ENCODE measurements at regions not wholly inside any gene's neighbourhood (a gene's known extent, or its start where the extent isn't known, plus 50 kb on each side); places are given as distances from the start of the nearest gene placed in this dataset.

- Histone ChIP-seq H2AFZ (ENCODE audit: low read depth, low read length, poor library complexity, severe bottlenecking) (no peak overlapping the region), H3K27me3 (ENCODE audit: insufficient read depth, low read length) (no peaks in the 10 kb centered on the region), H3K9ac (ENCODE audit: low read length) (no peak overlapping the region), H3K9me2 (ENCODE audit: insufficient read depth) (no peaks in the 10 kb centered on the region), H3K4me3 (replicated peaks in 1 of 2; ENCODE audit: low read depth in 1 of 2, low read length in 2 of 2) (no peak overlapping the region), H3K4me2 (ENCODE audit: low read length) (no peak overlapping the region), H3K36me3 (ENCODE audit: control insufficient read depth in 1 of 2, insufficient read depth in 2 of 2, low read length in 2 of 2) (no peaks in the 10 kb centered on the region), H4K20me1 (ENCODE audit: insufficient read depth) (no peaks in the 10 kb centered on the region), H3K27ac (ENCODE audit: low read depth, low read length) (no peak overlapping the region), H3K4me1 (ENCODE audit: control insufficient read depth in 1 of 2, insufficient read depth in 2 of 2, low read length in 2 of 2) (no peaks in the 10 kb centered on the region), H3K9me3 (ENCODE audit: control insufficient read depth in 1 of 2, insufficient read depth in 1 of 2, low read depth in 1 of 2, low read length in 2 of 2) (no peaks in the 10 kb centered on the region), H3K79me2 (ENCODE audit: insufficient read depth, low read length) (no peaks in the 10 kb centered on the region)
- BruUV-seq (replicated peaks): no TSS peak
- ChIA-PET POLR2A (no interaction called here), CTCF (interaction anchor here (2.9 kb wide), 1 partner anchor 19 kb away, joined by 12 read pairs; no protein-coding TSS in a partner anchor), RAD21 (ENCODE audit: low non-redundant PET in 1 of 2, low total read pairs in 2 of 2, uncharacterized antibody in 2 of 2, unreplicated experiment in 2 of 2) (no interaction called here)
- ATAC-seq (no peak), DNase-seq (ENCODE audit: low read depth, low spot score) (no peak)
- intact Hi-C loops (cut with micrococcal nuclease): no loop called here
- no peak for TF ChIP-seq POLR2AphosphoS5 (IDR thresholded peaks at IDR 0.05; ENCODE audit: low read depth, low read length)
- no peak for TF ChIP-seq ZNF274 (IDR thresholded peaks at IDR 0.05; ENCODE audit: low read depth, low read length)
- TF ChIP-seq ZFX (IDR thresholded peaks at IDR 0.05): no peak
- TF ChIP-seq EGR1 (IDR thresholded peaks at IDR 0.05; ENCODE audit: low read depth): no peak
- TF ChIP-seq ELF1 (IDR thresholded peaks at IDR 0.05; ENCODE audit: borderline replicate concordance, low read depth): no peak
- TF ChIP-seq POLR2A (IDR thresholded peaks at IDR 0.05; ENCODE audit: borderline replicate concordance, extremely low read depth, insufficient read depth, insufficient read length): no peak
- no peak for TF ChIP-seq SP1 (IDR thresholded peaks at IDR 0.05; ENCODE audit: low read depth)
- no peak for TF ChIP-seq MAX (IDR thresholded peaks at IDR 0.05)
These were observed 157.8 kb upstream of the TRPC6 start for GRCh38 chr11:101741479-101742175.

- Histone ChIP-seq H3K27ac (ENCODE audit: low read depth, low read length) (no peak overlapping the region), H3K4me3 (replicated peaks in 1 of 2; ENCODE audit: low read depth in 1 of 2, low read length in 2 of 2) (no peak overlapping the region), H3K9ac (ENCODE audit: low read length) (no peak overlapping the region), H3K4me1 (ENCODE audit: control insufficient read depth in 1 of 2, insufficient read depth in 2 of 2, low read length in 2 of 2) (no peaks in the 10 kb centered on the region), H3K27me3 (ENCODE audit: insufficient read depth, low read length) (no peaks in the 10 kb centered on the region), H4K20me1 (ENCODE audit: insufficient read depth) (no peaks in the 10 kb centered on the region), H3K9me3 (ENCODE audit: control insufficient read depth in 1 of 2, insufficient read depth in 1 of 2, low read depth in 1 of 2, low read length in 2 of 2) (no peaks in the 10 kb centered on the region), H3K36me3 (ENCODE audit: control insufficient read depth in 1 of 2, insufficient read depth in 2 of 2, low read length in 2 of 2) (no peaks in the 10 kb centered on the region), H2AFZ (ENCODE audit: low read depth, low read length, poor library complexity, severe bottlenecking) (no peak overlapping the region), H3K9me2 (ENCODE audit: insufficient read depth) (no peaks in the 10 kb centered on the region), H3K79me2 (ENCODE audit: insufficient read depth, low read length) (no peaks in the 10 kb centered on the region), H3K4me2 (ENCODE audit: low read length) (no peak overlapping the region)
- BruUV-seq (replicated peaks): no TSS peak
- ATAC-seq (no peak), DNase-seq (ENCODE audit: low read depth, low spot score) (no peak)
- POLR2A ChIA-PET: no interaction called here
- RAD21 ChIA-PET (ENCODE audit: low non-redundant PET in 1 of 2, low total read pairs in 2 of 2, uncharacterized antibody in 2 of 2, unreplicated experiment in 2 of 2): no interaction called here
- CTCF ChIA-PET: interaction anchor here (2.9 kb wide), 1 partner anchor 19 kb away, joined by 12 read pairs; no protein-coding TSS in a partner anchor
- intact Hi-C loops (cut with micrococcal nuclease): no loop called here
- TF ChIP-seq TCF7L2 (IDR thresholded peaks at IDR 0.05; ENCODE audit: borderline replicate concordance, extremely low read depth, insufficient read depth, insufficient read length): no peak
- no peak for TF ChIP-seq ZBTB33 (IDR thresholded peaks at IDR 0.05; ENCODE audit: extremely low read depth, insufficient replicate concordance, low read length)
- no peak for TF ChIP-seq SIN3A (IDR thresholded peaks at IDR 0.05; ENCODE audit: low read depth)
- no peak for TF ChIP-seq JUND (IDR thresholded peaks at IDR 0.05)
- no peak for TF ChIP-seq YY1 (IDR thresholded peaks at IDR 0.05; ENCODE audit: extremely low read depth, insufficient replicate concordance, low read depth, low read length)
- TF ChIP-seq CTCF (IDR thresholded peaks at IDR 0.05 in 2 of 3, conservative IDR thresholded peaks at IDR 0.05 in 1 of 3; ENCODE audit: borderline replicate concordance in 1 of 3, insufficient read depth in 1 of 3, low read depth in 2 of 3, low read length in 2 of 3): no peak
- no peak for TF ChIP-seq ATF3 (IDR thresholded peaks at IDR 0.05)
- no peak for TF ChIP-seq POLR2A (IDR thresholded peaks at IDR 0.05; ENCODE audit: borderline replicate concordance, extremely low read depth, insufficient read depth, insufficient read length)
- no peak for TF ChIP-seq SP1 (IDR thresholded peaks at IDR 0.05; ENCODE audit: low read depth)
These were observed 157.3 kb upstream of the TRPC6 start for GRCh38 chr11:101741061-101741460.
